ENCODE measurements at regions not wholly inside any gene's neighbourhood (a gene's known extent, or its start where the extent isn't known, plus 50 kb on each side); places are given as distances from the start of the nearest gene placed in this dataset.
A peak's percentile ranks its signal among the peaks of the same experiment; 100 is the strongest.

- DNase-seq = no peak
Measured at GRCh38 chr11:11038782-11039181, 180.9 kb upstream of the ZBED5 start.

- DNase-seq = peak; percentile 29
Measured at GRCh38 chr11:11038352-11038751, 180.5 kb upstream of the ZBED5 start.

DNA sequence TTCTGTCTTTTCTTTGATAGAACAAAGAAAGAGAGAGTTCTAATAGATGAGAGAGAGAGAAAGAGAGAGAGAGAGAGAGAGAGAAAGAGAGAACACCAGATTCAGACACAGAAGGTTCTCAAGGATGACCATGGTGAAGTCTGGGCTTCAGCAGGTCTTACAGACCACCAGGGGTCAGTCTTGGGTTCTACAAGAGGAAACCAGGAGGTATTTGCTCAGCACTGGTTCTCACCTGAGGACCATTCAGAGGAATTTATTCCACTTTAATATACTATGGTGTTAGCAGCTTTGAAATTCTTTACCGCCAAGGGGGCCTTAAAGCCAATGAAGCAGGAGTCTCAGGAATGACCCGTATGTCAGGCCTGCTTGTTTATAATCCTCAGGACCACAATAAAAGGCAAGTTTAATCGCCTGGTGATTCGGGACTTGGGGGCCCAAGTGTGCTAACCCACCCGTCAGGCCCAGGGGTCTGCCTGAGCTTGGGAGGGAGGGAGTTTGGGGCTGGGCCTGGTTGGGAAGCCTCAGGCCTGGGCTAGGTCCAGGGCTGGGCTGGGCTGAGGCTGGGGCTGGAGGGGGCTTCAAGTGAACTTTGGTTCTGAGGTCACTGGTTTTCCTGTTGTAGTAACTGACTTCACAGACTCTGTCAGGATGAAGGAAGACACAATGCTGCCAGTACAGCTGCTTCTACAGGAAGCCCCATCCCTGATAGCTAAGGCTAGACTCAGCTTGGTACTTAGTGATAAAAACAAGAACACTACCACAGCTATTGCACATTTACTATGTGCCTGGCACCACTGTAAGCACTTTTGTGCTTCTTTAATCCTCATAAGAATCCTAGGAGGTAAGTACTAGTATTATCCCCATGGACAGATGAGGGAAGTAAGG, 179.2 kb upstream of the ZBED5 start:
- peak; percentile 90 for DNase-seq

DNA sequence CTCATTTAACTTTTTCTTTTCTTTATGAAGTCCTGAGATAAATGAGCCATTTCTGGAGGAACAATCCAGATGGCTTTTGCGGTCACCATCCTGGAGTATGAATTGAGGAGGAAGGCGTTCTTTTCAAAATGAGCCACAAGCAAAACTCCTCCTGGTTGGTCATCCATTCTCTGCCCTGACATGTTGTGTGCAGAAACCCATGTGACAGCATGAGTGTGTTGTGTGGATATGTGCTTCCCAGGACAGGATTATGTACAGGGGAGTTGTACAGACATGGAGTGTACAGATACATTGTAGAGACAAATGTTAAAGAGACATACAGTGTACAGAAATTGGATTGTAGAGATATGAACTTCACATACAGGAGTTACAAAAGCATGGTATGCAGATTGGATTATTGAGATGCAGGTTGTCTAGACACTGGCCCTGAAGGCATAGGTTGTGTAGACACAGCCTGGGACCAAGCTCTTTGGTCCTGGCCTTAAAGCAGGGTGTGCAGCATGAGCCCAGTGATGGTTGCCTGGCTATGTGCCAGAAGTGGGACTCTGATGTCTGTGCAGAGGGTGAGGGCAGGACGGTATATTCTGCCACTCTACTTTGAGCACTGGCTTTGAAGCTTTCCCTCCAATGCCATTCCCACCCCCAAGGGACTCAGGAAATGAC, 178.5 kb upstream of the ZBED5 start:
- DNase-seq = no peak

DNA sequence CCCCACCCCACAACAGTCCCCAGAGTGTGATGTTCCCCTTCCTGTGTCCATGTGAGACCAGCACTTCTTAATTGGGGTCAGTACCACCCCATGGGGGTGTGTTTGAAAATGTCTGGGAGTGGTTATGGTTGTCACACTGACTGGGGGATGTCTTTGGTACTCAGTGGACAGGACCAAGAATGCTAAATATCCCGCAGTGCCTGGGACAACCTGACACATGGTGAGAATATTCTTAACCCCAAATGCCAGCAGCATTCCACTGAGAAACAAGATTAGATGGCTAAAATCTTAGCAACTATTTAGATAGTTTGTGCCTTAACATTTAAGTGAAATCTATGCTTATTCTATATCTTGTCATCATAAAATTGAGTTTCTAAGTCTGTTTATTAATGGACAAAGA, 177.5 kb upstream of the ZBED5 start:
- no peak for DNase-seq

GRCh38 chr11:11034476-11034875, 176.6 kb upstream of the ZBED5 start:
- DNase-seq = no peak

DNA sequence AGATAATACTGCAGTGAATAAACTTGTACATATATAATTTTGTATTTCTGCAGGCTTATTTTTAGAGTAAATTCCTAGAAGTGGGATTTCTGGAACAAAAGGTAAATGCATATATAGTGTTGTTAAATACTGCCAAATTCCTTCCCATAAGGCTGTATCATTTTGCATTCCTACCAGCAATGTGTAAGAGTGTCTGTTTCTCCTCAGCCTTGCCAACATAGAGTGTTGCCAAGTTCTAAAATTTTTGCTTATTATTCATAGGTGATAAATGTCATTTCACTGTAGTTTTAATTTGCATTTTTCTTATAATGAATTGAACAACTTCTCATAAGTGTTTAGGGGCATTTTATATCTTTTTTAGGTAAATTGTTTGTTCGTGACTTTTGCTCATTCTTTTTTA, 174.2 kb upstream of the ZBED5 start:
- DNase-seq = no peak

GRCh38 chr11:11029027-11029426, 171.2 kb upstream of the ZBED5 start:
- DNase-seq = no peak

GRCh38 chr11:11028017-11028692, 170.3 kb upstream of the ZBED5 start:
- peak; percentile 81 for DNase-seq

- DNase-seq = no peak
Measured at GRCh38 chr11:11027288-11027687, 169.4 kb upstream of the ZBED5 start.

DNA sequence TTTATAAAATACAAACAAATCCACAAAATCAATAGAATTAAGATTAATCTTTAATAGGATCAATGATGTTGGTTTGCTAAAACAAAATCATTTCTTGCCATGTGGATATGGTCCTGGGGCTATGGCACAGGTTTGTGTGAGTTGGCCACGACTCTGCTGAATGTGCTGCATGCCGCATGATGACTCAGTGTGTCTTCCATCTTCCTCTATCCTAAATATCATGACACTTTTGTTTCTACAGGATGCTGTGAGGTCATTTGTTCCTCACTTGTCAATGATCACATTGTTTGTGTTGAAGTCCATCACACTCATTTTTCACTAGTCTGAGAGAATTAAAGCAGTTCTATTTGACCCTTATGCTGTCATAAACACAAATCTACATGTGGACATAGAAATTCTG, 167.2 kb upstream of the ZBED5 start:
- no peak for DNase-seq

GRCh38 chr11:11022125-11022730, 164.4 kb upstream of the ZBED5 start:
- DNase-seq = peak; percentile 16

DNA sequence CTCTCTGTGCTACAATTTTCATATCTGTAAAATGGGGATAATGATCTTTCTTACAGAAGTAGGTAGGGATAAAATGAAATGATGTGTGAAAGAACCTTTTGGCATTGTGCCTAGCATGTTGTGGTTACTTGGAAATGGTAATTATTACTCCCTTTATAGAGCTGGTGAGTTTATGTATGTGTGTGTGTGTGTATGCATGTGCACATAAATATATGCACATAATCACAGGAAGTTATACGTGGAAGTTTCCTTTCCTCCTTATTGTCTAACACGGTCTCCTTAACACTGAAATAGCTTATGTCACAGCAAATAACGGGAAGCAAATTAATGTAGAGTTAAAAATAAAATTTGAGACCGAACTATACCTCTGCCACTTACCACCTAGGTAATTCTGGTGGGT, 163.7 kb upstream of the ZBED5 start:
- no peak for DNase-seq

DNA sequence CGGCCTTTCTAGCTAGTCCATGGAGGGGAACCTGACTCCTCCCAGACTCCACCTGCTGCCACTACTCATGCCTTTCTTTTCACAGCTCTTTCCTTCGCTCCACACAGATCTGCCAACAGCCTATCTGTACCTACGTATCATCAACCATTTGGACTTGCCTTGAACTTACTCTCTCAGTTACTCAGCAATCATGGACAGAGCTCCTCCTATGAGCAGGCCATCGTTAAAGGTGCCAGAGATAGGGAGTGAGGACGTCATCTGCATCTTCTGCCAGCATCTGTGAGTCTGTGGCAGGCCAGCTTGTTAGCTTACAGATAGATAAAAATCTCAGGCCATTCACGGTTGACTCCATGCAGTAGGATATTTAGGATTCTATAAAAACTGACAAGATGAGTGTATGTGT, 162.9 kb upstream of the ZBED5 start:
- no peak for DNase-seq

GRCh38 chr11:11020219-11020726, 162.4 kb upstream of the ZBED5 start:
- no peak for DNase-seq

- no peak for DNase-seq
Measured at GRCh38 chr11:11016943-11017342, 159.1 kb upstream of the ZBED5 start.

DNA sequence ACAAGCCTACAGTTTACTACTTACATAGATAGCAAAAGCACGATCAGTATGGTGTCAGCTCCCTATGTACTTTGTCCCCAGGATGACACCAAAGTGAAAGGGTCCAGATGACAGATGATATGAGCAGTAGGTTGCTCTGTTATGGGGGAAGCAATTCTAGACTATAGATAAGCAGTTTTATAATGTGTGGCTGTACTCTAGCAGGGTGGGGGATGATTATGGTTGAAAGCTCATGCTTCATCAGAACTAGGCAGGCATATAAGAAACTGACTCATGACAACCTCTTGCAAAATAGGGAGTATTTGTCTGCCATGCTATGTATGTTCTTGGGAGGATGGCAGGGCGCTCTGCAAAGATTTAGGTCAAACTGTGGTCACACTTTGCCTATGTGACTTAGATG, 158.2 kb upstream of the ZBED5 start:
- peak; percentile 46 for DNase-seq

DNA sequence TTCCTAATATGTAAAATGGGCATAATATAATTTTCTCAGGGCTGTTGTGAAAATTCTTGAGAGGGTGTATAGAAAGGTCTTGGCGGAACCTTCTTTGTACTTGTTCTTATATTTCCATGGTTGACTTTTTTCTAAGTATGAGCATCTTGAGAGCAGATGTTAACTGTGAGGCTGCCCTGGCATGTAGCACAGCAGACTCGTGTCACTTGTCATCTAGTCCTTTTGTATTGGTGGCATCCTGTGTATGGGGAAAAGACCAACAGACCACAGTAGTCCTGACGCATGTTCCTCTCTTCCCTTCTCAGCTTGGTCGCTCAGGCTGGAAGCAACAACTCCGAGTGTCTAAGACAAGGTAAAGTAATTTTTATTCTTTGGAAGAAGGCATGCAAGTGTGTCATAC, 153.8 kb upstream of the ZBED5 start:
- DNase-seq = no peak

- peak; percentile 50 for DNase-seq
Measured at GRCh38 chr11:11010624-11011127, 152.8 kb upstream of the ZBED5 start.

- no peak for DNase-seq
Measured at GRCh38 chr11:11009179-11009578, 151.3 kb upstream of the ZBED5 start.

- DNase-seq = no peak
Measured at GRCh38 chr11:11004069-11004468, 146.2 kb upstream of the ZBED5 start.

DNA sequence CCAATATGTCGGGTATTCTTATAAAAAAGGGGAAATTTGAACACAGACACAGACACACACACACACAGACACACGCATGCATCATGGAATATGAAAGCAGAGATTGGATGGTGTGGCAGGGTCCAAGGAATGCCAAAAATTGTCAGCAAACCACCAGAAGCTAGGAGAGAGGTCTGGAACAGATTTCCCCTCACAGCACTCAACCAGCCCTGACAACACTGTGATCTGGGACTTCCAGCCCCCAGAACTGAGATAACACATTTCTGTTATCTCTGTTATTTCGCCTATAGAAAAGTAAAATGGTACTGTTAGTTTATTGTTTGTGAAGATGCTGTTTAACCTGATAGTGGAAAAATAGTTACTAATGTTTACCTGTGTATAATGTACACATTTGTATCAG, 145.4 kb upstream of the ZBED5 start:
- DNase-seq = no peak
